SK-N-SH treated with all-trans-retinoic acid at 6 μM for 48 hours (cell line): ENCODE measurements at regions not wholly inside any gene's neighbourhood (a gene's known extent, or its start where the extent isn't known, plus 50 kb on each side); places are given as distances from the start of the nearest gene placed in this dataset.

ENCODE experiments used
- CSDC2 ChIP-seq: fragments of 250-450 bp; sonication (Bioruptor Pico); IDR thresholded peaks from 2 replicates; pipeline ENCODE4 v1.5.0; 2020; ENCODE audit warnings: mild to moderate bottlenecking, moderate library complexity
- CSRNP3 ChIP-seq: fragments of 250-450 bp; sonication (Bioruptor Pico); IDR thresholded peaks from 2 replicates; pipeline ENCODE4 v1.5.1; 2021; ENCODE audit warnings: mild to moderate bottlenecking, moderate library complexity
- GLIS3 ChIP-seq: fragments of 250-450 bp; sonication (Bioruptor Pico); IDR thresholded peaks from 2 replicates; pipeline ENCODE4 v1.5.0; 2020; ENCODE audit warnings: mild to moderate bottlenecking, moderate library complexity
- PATZ1 ChIP-seq: fragments of 250-450 bp; sonication (Bioruptor Pico); IDR thresholded peaks from 2 replicates; pipeline ENCODE4 v1.8.0; 2020; ENCODE audit warnings: mild to moderate bottlenecking, moderate library complexity, borderline replicate concordance
- PPARA ChIP-seq: fragments of 250-450 bp; sonication (Bioruptor Pico); IDR thresholded peaks from 2 replicates; pipeline ENCODE4 v1.5.0; 2020; ENCODE audit warnings: mild to moderate bottlenecking, borderline replicate concordance
- TSHZ2 ChIP-seq: fragments of 250-450 bp; sonication (Bioruptor Pico); IDR thresholded peaks from 2 replicates; pipeline ENCODE4 v1.5.0; 2020; ENCODE audit warnings: mild to moderate bottlenecking, moderate library complexity
- ZC3H10 ChIP-seq: fragments of 250-450 bp; sonication (Bioruptor Pico); IDR thresholded peaks from 2 replicates; pipeline ENCODE4 v1.5.1; 2021; ENCODE audit warnings: mild to moderate bottlenecking, moderate library complexity
- ZFP30 ChIP-seq: fragments of 450-650 bp; formaldehyde crosslinking; IDR thresholded peaks from 2 replicates; pipeline ENCODE4 v1.5.0; 2022; ENCODE audit warnings: mild to moderate bottlenecking, moderate library complexity
- ZNF565 ChIP-seq: fragments of 450-650 bp; formaldehyde crosslinking; conservative IDR thresholded peaks from 2 replicates; pipeline ENCODE4 v1.5.0; 2020; ENCODE audit warnings: low read depth, mild to moderate bottlenecking, moderate library complexity
- ZNF70 ChIP-seq: fragments of 450-650 bp; formaldehyde crosslinking; IDR thresholded peaks from 2 replicates; pipeline ENCODE4 v1.5.0; 2020; ENCODE audit warnings: mild to moderate bottlenecking, moderate library complexity
- ZNF8 ChIP-seq: fragments of 450-650 bp; formaldehyde crosslinking; IDR thresholded peaks from 2 replicates; pipeline ENCODE4 v1.5.0; 2020; ENCODE audit warnings: mild to moderate bottlenecking, moderate library complexity

- TF ChIP-seq TSHZ2 (CRISPR knock-in tag) (no peak), GLIS3 (CRISPR knock-in tag) (no peak), ZNF8 (CRISPR knock-in tag) (no peak), CSDC2 (CRISPR knock-in tag) (no peak), ZFP30 (no peak), PATZ1 (CRISPR knock-in tag) (no peak), ZC3H10 (CRISPR knock-in tag) (no peak), ZNF565 (no peak), PPARA (CRISPR knock-in tag) (no peak), ZNF70 (CRISPR knock-in tag) (no peak), CSRNP3 (CRISPR knock-in tag) (no peak)
These were observed 215.9 kb downstream of the MEX3B start for GRCh38 chr15:81829918-81830317.
